ENCODE measurements at regions not wholly inside any gene's neighbourhood (a gene's known extent, or its start where the extent isn't known, plus 50 kb on each side); places are given as distances from the start of the nearest gene placed in this dataset.

DNA sequence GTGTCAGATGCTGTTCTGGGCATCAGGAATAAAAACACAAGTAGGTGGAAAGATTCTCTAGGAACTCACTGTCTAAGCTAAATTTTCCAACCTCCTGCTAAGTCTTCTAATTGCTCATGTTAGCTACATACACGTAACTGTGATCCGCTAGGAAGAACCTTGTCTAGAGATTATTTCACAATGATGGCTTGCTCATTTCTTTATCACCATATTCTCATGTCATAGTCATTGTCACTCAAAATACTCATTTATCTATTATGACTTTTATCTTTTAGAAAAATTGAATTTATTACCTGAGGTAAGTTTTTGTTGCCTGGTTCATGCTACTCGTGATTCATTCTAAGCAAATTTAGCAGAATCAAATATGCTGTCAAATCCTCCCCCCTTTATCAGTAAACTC, 1402.4 kb upstream of the FLRT2 start:
- no peak overlapping the region for H3K4me3 ChIP-seq (ENCODE audit: low read length)
- TF ChIP-seq, protein P1, sequence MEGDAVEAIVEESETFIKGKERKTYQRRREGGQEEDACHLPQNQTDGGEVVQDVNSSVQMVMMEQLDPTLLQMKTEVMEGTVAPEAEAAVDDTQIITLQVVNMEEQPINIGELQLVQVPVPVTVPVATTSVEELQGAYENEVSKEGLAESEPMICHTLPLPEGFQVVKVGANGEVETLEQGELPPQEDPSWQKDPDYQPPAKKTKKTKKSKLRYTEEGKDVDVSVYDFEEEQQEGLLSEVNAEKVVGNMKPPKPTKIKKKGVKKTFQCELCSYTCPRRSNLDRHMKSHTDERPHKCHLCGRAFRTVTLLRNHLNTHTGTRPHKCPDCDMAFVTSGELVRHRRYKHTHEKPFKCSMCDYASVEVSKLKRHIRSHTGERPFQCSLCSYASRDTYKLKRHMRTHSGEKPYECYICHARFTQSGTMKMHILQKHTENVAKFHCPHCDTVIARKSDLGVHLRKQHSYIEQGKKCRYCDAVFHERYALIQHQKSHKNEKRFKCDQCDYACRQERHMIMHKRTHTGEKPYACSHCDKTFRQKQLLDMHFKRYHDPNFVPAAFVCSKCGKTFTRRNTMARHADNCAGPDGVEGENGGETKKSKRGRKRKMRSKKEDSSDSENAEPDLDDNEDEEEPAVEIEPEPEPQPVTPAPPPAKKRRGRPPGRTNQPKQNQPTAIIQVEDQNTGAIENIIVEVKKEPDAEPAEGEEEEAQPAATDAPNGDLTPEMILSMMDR (conservative IDR thresholded peaks at IDR 0.05; ENCODE audit: low read length) = no peak
- DNase-seq (ENCODE audit: low read depth) = no peak

DNA sequence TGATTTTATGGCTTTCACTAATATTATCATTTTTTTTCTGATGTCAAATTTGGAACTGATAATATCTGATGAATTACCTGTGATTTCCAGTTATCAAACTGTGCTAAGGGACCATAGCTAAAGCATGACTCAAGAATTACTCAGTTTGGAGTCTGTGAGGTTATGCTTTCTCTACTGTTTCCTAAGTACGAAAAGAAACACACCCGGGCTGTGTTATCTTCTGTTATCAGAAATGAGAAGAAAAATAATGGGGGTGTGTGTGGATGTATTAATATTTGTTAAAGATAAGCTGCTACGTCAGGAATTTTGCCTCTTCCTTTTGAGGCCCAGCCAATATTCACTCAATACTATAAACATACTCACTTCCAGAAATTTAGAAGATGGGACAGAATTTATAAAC, 1401.9 kb upstream of the FLRT2 start:
- DNase-seq (ENCODE audit: low read depth) = no peak
- TF ChIP-seq, protein P1 (conservative IDR thresholded peaks at IDR 0.05; ENCODE audit: low read length) = no peak
- H3K4me3 ChIP-seq (ENCODE audit: low read length) = no peak overlapping the region

DNA sequence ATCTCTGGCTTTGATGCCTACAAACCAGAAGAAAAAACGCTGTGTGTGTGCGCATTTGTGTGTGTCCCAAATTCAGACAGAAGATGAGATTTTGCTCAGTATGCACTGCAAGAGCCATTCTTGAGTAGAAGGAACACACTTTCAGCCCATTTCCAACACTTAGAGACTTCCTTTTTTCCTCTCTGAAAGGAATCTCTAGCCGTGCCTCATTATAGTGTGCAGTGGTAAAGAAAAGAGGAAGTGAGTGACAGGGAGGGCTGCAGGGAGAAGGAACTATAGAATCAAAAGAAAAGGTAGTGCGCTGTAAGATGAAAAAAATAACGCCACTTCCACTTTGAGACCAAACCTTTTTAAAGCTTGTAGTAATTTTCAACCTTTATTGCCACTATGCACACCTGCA, 1400.9 kb upstream of the FLRT2 start:
- TF ChIP-seq, protein P1 (conservative IDR thresholded peaks at IDR 0.05; ENCODE audit: low read length) = no peak
- H3K4me3 ChIP-seq (ENCODE audit: low read length) = no peak overlapping the region

DNA sequence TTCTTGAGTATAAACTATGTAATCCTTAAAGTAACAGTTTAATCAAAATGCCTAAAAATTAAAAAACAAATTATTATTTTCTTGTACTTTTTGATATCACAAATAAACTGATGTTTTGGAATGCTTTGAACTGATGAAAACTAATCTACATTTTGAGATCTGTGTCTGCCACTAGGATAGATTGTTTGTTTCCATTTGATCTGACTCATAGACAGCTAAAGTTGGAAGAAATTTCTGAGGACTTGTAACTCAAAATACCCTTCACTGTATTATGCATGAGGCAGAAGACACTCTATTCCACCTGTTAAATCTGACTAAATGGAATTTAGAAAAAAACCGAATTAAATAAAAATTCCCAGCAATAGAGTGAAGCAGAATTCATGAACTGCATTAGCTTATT, 1400.0 kb upstream of the FLRT2 start:
- TF ChIP-seq, protein P1 (conservative IDR thresholded peaks at IDR 0.05; ENCODE audit: low read length) = no peak
- no peak overlapping the region for H3K4me3 ChIP-seq (ENCODE audit: low read length)
- no peak for DNase-seq (ENCODE audit: low read depth)

More for the DNA sequence above, 1400.9 kb upstream of the FLRT2 start:
- no peak for DNase-seq (ENCODE audit: low read depth)

DNA sequence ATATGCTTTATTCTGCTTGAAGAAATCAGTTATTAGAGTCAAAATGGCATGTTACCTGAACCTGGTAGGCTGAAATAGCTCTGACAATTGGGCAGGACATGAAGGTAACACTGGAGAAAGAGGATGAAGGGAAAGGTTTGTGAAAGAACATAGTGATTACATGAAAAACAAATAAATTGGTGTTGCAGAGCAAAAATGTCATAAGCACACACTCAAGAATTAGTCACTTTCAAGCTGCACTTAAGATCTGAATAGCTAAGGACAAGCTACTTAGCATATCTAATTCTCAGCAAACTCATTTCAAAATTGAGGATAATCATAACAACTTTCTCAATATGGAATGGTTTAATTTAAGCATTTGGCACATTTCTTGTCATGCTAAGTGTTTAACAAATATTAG, 1398.0 kb upstream of the FLRT2 start:
- H3K4me3 ChIP-seq (ENCODE audit: low read length) = no peak overlapping the region
- DNase-seq (ENCODE audit: low read depth) = no peak
- TF ChIP-seq, protein P1 (conservative IDR thresholded peaks at IDR 0.05; ENCODE audit: low read length) = no peak

DNA sequence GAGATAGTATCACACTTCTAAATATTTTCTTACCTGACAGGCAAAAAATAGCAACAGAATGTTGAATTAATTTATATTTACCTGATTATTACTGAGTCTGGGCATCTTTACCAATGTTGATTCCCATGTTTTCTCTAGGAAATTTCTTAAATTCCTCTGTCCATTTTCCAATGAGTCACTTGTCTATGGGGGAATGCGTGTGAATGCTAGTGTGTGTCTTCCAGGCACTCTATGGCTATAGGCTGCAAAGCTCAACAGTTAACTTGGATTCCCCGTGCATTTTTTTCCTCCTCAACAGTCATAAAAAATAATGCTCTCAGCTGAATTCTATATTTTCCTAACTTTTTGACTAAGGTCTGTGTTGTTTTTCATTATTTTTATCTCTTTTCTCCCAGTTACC, 1385.8 kb upstream of the FLRT2 start:
- TF ChIP-seq, protein P1 (conservative IDR thresholded peaks at IDR 0.05; ENCODE audit: low read length) = no peak
- no peak for DNase-seq (ENCODE audit: low read depth)
- H3K4me3 ChIP-seq (ENCODE audit: low read length) = no peak overlapping the region

DNA sequence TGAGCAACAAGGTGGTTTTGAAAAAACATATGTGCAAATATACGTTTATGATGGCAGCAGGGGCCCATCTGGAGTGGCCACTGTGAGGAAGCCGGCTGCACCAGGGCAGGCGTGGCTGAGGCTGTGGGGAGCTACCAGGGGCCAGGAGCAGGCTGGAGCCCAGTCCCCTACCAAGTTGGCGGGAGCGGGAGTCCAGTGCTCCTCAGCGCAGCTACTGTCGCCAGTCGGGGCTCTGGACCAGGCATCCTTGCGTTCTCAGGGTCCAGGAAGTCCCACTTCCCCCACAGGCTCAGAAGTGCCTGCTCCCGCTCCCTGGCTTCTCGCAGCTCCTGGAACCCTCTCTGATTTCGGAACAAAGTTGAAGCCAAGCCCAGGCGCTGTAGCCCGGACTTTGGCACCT, 1377.5 kb upstream of the FLRT2 start:
- DNase-seq (ENCODE audit: low read depth) = no peak
- H3K4me3 ChIP-seq (ENCODE audit: low read length) = no peak overlapping the region
- TF ChIP-seq, protein P1 (conservative IDR thresholded peaks at IDR 0.05; ENCODE audit: low read length) = no peak
